ENCODE measurements at regions not wholly inside any gene's neighbourhood (a gene's known extent, or its start where the extent isn't known, plus 50 kb on each side); places are given as distances from the start of the nearest gene placed in this dataset.
"Not testable (repeated sequence)": the region's sequence is repeated elsewhere in the genome, so short reads cannot be mapped to it uniquely, and the experiment has no call there.

DNA sequence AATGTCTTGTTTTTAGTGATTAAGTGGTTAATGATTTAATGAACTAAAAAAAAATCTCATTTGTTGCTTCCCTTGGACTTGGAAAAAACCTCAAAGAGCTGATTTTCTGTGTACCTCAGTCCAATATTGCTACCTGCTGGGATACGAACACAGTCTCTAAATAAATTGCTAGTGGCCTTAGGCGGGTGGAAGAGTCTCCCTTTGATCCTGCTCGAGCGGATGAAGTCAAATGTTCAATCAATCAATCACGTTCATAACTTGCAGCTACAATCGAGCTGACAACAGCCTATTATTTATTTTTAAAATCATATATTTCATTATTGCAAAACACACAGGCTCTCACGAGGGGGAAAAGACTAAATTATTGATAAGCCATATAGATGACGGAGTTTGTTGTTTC, 57.3 kb upstream of the HABP2 start:
- DNase-seq (ENCODE audit: low read depth, low spot score), result no peak
- in situ Hi-C loops (cut with HindIII; ENCODE audit: low sequenced_read_pairs), result no loop called here
- TF ChIP-seq, protein P1, sequence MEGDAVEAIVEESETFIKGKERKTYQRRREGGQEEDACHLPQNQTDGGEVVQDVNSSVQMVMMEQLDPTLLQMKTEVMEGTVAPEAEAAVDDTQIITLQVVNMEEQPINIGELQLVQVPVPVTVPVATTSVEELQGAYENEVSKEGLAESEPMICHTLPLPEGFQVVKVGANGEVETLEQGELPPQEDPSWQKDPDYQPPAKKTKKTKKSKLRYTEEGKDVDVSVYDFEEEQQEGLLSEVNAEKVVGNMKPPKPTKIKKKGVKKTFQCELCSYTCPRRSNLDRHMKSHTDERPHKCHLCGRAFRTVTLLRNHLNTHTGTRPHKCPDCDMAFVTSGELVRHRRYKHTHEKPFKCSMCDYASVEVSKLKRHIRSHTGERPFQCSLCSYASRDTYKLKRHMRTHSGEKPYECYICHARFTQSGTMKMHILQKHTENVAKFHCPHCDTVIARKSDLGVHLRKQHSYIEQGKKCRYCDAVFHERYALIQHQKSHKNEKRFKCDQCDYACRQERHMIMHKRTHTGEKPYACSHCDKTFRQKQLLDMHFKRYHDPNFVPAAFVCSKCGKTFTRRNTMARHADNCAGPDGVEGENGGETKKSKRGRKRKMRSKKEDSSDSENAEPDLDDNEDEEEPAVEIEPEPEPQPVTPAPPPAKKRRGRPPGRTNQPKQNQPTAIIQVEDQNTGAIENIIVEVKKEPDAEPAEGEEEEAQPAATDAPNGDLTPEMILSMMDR (IDR thresholded peaks at IDR 0.05; ENCODE audit: low read depth, low read length), result no peak
- H3K4me3 ChIP-seq (ENCODE audit: low read depth, low read length), result no peak overlapping the region

DNA sequence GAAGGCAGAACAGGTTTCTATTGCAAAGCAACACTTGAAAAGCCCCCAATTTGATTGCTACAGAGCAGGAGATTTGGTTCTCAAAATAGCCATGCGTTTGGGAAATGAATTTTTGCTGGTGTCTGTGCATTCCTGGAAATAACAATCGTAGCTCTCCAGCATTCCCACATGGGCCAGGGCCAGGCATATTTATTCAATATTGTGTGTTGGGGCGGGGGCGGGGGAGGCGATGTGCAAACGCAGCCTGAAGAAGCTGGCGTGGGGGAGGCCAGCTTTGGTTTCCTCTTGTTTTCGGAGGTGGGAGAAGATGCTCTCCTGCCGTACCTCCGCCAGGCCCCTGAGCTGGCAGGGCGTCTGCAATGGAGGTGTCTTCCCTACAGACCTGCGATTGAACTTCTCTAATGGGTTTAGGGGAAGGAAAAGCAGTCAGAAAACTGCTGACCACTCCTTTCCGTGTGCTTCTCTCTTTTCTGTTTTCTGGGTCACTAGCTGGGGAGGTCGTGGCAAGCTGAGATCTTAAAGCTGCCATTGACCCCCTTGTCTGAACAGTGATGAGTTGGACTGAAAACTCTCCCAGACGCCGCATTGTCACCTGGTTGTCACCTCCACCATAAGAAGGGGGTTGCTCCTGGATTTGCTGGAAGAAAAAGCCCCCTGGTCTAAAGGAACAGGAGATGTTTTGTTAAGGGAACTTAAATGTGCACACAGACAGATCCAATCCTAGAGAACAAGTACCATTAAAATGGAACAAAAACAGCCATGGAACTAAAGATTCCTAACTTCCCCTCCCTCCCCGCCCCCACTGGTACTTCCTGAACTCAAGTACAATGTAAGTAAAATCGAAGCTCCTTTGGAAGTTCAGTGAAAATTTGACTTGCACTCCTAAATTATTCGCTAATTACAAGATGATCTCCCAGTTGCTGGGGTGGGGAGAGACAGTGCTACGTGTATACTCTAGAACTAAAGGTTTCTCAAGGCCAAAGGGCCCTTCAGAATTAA, 56.4 kb upstream of the HABP2 start:
- no peak for DNase-seq (ENCODE audit: low read depth, low spot score)
- in situ Hi-C loops (cut with HindIII; ENCODE audit: low sequenced_read_pairs), result no loop called here
- TF ChIP-seq, protein P1 (IDR thresholded peaks at IDR 0.05; ENCODE audit: low read depth, low read length), result no peak
- no peak overlapping the region for H3K4me3 ChIP-seq (ENCODE audit: low read depth, low read length)

DNA sequence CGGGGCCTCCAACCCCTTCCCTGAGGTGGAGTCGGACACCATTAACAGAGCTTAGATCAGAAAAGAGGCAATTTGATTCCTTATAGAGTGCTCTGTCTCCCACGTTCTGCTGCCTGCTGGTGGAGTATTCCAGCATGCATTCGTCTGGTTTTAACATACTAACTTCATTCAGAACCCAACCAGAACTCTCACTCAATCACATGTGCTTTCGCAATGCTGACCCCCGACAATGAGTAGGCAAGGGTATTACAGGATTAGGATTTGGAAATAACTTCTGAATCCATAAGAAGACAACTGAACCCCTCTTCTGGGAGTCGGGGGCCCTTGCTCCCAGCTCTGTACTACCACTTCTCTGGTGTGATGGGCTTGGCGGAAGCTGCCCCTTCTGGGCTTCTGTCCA, 55.7 kb upstream of the HABP2 start:
- in situ Hi-C loops (cut with HindIII; ENCODE audit: low sequenced_read_pairs), result no loop called here
- TF ChIP-seq, protein P1 (IDR thresholded peaks at IDR 0.05; ENCODE audit: low read depth, low read length), result no peak

DNA sequence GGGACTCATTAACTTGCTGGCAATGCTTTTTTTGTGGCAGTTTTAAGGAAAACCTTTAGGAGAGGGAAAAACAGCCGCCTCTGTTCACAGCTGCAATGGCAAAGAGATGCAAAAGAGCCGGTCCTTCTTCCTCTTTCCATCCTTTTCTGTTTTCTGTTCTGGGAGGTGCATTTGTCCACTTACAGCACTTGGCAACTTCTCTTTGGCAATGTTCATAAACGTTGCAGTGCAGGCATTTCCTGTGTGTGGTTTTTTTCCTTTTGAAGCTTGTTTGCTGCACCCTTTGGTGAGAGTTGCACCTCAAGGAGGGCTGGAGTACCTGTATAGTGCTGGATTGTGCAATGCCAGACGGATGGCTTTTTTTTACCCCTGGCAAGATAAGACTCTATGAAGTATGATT, 53.9 kb upstream of the HABP2 start:
- DNase-seq (ENCODE audit: low read depth, low spot score), result no peak
- in situ Hi-C loops (cut with HindIII; ENCODE audit: low sequenced_read_pairs), result no loop called here
- no peak overlapping the region for H3K4me3 ChIP-seq (ENCODE audit: low read depth, low read length)
- TF ChIP-seq, protein P1 (IDR thresholded peaks at IDR 0.05; ENCODE audit: low read depth, low read length), result no peak

More for the DNA sequence above, 55.7 kb upstream of the HABP2 start:
- no peak for DNase-seq (ENCODE audit: low read depth, low spot score)
- no peak overlapping the region for H3K4me3 ChIP-seq (ENCODE audit: low read depth, low read length)

DNA sequence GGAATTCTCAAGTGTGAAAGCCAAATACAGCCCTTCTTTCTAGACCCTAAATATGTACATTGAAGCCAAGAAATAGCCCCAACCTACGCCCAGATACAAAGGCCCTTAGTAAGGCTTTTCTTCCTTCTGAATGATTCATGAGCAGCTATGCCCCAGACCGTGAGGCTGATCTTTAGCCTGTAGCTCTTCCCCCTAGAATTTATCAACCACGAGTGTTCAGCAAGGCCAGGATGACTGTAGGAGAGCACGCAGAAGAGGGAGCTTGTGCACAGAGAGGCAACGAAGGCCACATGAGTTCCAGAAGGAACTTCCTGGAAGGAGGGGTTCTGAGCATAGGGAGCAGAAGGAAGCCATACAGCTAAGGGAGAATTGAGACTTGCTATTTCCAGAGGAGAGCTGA, 53.0 kb upstream of the HABP2 start:
- TF ChIP-seq, protein P1 (IDR thresholded peaks at IDR 0.05; ENCODE audit: low read depth, low read length), result no peak
- in situ Hi-C loops (cut with HindIII; ENCODE audit: low sequenced_read_pairs), result no loop called here
- no peak for DNase-seq (ENCODE audit: low read depth, low spot score)
- no peak overlapping the region for H3K4me3 ChIP-seq (ENCODE audit: low read depth, low read length)

DNA sequence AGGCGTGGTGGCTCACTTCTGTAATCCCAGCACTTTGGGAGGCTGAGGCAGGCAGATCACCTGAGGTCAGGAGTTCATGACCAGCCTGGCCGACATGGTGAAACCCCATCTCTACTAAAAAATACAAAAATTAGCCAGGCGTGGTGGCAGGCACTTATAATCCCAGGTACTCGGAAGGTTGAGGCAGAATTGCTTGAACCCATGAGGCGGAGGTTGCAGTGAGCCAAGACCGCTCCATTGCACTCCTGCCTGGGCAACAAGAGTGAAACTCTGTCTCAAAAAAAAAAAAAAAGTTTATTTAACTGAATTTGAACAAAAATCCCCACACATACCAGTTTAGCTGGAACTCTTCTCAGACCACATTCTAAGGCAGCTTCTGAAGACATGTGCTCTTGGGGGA, 51.8 kb upstream of the HABP2 start:
- in situ Hi-C loops (cut with HindIII; ENCODE audit: low sequenced_read_pairs), result not testable (repeated sequence)

More for the DNA sequence above, 51.8 kb upstream of the HABP2 start:
- H3K4me3 ChIP-seq (ENCODE audit: low read depth, low read length); DNase-seq (ENCODE audit: low read depth, low spot score): not testable (repeated sequence)

Data from astrocyte of the spinal cord (primary cell).